MM.1S (cell line): ENCODE measurements at regions not wholly inside any gene's neighbourhood (a gene's known extent, or its start where the extent isn't known, plus 50 kb on each side); places are given as distances from the start of the nearest gene placed in this dataset.

Source experiments
- DNase-seq: peaks from one replicate; pipeline ENCODE4 v3.0.0-alpha.2; 2015
- H2AFZ ChIP-seq: fragments of 300-600 bp; sonication (generic); 2 replicates; pipeline ENCODE4 v1.6.0; 2016; ENCODE audit warnings: antibody characterized with exemption, low read length
- H3F3A ChIP-seq: fragments of 300-600 bp; sonication (generic); 2 replicates; pipeline ENCODE4 v1.6.1; 2016; ENCODE audit warnings: mild to moderate bottlenecking, antibody characterized with exemption, low read length, moderate library complexity, mixed read lengths; ENCODE audit not compliant: insufficient read depth
- H3K27ac ChIP-seq: fragments of 300-600 bp; sonication (generic); 2 replicates; pipeline ENCODE4 v1.5.1; 2016; ENCODE audit warnings: mild to moderate bottlenecking, low read length
- H3K27me3 ChIP-seq: fragments of 300-600 bp; sonication (generic); replicated peaks from 2 replicates; pipeline ENCODE4 v1.6.0; 2016; ENCODE audit warnings: low read length; ENCODE audit not compliant: insufficient read depth
- H3K36me3 ChIP-seq: fragments of 300-600 bp; sonication (generic); replicated peaks from 2 replicates; pipeline ENCODE4 v1.6.1; 2016; ENCODE audit warnings: mild to moderate bottlenecking, low read length, mixed read lengths; ENCODE audit not compliant: insufficient read depth
- H3K4me1 ChIP-seq: fragments of 300-600 bp; sonication (generic); 2 replicates; pipeline ENCODE4 v1.6.1; 2016; ENCODE audit warnings: low read length, mixed read lengths
- H3K4me2 ChIP-seq: fragments of 300-600 bp; sonication (generic); 2 replicates; pipeline ENCODE4 v1.6.0; 2016; ENCODE audit warnings: low read depth, low read length
- H3K4me3 ChIP-seq: fragments of 300-600 bp; sonication (generic); 2 replicates; pipeline ENCODE4 v1.5.1; 2016; ENCODE audit warnings: low read length, mixed read lengths
- H3K79me2 ChIP-seq: fragments of 300-600 bp; sonication (generic); 2 replicates; pipeline ENCODE4 v1.6.1; 2016; ENCODE audit warnings: mixed run types, low read length, mixed read lengths
- H3K9ac ChIP-seq: fragments of 300-600 bp; sonication (generic); 2 replicates; pipeline ENCODE4 v1.6.1; 2016; ENCODE audit warnings: low read length, mixed read lengths
- H3K9me2 ChIP-seq: fragments of 300-600 bp; sonication (generic); replicated peaks from 2 replicates; pipeline ENCODE4 v1.6.1; 2016; ENCODE audit warnings: mild to moderate bottlenecking, low read length, mixed read lengths; ENCODE audit not compliant: insufficient read depth
- H3K9me3 ChIP-seq: fragments of 300-600 bp; sonication (generic); replicated peaks from 2 replicates; pipeline ENCODE4 v1.6.1; 2016; ENCODE audit warnings: mild to moderate bottlenecking, low read length, mixed read lengths; ENCODE audit not compliant: insufficient read depth
- H4K20me1 ChIP-seq: fragments of 300-600 bp; sonication (generic); 2 replicates; pipeline ENCODE4 v1.6.1; 2016; ENCODE audit warnings: mild to moderate bottlenecking, low read length, moderate library complexity, mixed read lengths; ENCODE audit not compliant: insufficient read depth
- EZH2 ChIP-seq: fragments of 300-600 bp; sonication (generic); optimal IDR thresholded peaks from 2 replicates; pipeline ENCODE3; 2017; ENCODE audit warnings: low read depth, mild to moderate bottlenecking, antibody characterized with exemption, low read length, mixed read lengths
- EZH2phosphoT487 ChIP-seq: fragments of 300-600 bp; sonication (generic); IDR thresholded peaks from 2 replicates; pipeline ENCODE4 v1.6.1; 2018; ENCODE audit warnings: antibody characterized with exemption, low read length
- TF ChIP-seq, protein P1 (sequence below): fragments of 300-600 bp; sonication (generic); IDR thresholded peaks from 2 replicates; pipeline ENCODE4 v1.5.1; 2016; ENCODE audit warnings: antibody characterized with exemption, low read length, mixed read lengths

DNA sequence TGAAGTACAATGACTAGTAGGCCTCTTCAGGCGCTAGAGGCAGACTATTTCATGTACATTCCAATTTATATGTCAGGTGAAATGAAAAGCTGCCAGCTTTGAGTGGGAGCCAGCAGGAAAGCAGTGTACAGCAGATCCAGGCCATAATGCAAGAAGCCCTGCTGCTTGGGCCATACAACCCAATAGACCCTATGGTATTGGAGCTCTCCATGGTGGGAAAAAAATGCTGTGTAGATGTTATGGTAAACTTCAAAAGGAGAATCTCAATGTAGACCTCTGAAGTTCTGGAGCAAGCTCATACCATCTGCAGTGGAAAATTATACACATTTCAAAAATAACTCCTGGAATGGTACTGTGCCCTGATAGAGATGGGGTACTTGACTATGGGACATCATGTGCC is 71.5 kb upstream of the CD82 start:
- Histone ChIP-seq H3K9me3 (no peaks in the 10 kb centered on the region), H3K4me3 (no peak overlapping the region), H3F3A (no peaks in the 10 kb centered on the region), H3K4me2 (no peak overlapping the region), H4K20me1 (no peaks in the 10 kb centered on the region), H3K36me3 (no peaks in the 10 kb centered on the region), H2AFZ (no peak overlapping the region), H3K9me2 (no peaks in the 10 kb centered on the region), H3K27me3 (no peaks in the 10 kb centered on the region), H3K79me2 (no peaks in the 10 kb centered on the region), H3K9ac (no peak overlapping the region), H3K27ac (no peak overlapping the region), H3K4me1 (no peaks in the 10 kb centered on the region)
- DNase-seq: no peak
- TF ChIP-seq EZH2phosphoT487 (no peak), EZH2 (no peak)
- TF ChIP-seq, protein P1, sequence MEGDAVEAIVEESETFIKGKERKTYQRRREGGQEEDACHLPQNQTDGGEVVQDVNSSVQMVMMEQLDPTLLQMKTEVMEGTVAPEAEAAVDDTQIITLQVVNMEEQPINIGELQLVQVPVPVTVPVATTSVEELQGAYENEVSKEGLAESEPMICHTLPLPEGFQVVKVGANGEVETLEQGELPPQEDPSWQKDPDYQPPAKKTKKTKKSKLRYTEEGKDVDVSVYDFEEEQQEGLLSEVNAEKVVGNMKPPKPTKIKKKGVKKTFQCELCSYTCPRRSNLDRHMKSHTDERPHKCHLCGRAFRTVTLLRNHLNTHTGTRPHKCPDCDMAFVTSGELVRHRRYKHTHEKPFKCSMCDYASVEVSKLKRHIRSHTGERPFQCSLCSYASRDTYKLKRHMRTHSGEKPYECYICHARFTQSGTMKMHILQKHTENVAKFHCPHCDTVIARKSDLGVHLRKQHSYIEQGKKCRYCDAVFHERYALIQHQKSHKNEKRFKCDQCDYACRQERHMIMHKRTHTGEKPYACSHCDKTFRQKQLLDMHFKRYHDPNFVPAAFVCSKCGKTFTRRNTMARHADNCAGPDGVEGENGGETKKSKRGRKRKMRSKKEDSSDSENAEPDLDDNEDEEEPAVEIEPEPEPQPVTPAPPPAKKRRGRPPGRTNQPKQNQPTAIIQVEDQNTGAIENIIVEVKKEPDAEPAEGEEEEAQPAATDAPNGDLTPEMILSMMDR: no peak

DNA sequence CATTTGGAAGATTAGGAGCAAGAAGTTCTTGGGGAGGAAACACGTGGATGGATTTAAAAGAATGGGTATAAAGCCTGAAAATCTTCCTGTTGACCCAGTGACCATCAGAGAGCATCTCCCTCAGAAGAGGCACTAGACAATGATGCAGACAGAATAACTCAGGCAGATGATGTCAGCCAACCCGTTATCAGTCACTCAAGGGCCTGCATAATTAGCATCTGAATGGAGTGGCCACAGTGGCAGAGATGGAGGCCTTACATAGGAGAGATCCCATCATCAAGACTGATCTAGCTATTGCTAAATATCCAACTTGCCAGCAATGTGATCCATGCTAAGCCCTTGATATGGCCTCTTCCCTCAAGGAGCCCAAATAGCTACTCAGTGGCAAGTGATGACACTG is 70.7 kb upstream of the CD82 start:
- DNase-seq: no peak
- Histone ChIP-seq H3F3A (no peaks in the 10 kb centered on the region), H3K27ac (no peak overlapping the region), H3K4me3 (no peak overlapping the region), H3K36me3 (no peaks in the 10 kb centered on the region), H3K9me2 (no peaks in the 10 kb centered on the region), H3K9ac (no peak overlapping the region), H3K9me3 (no peaks in the 10 kb centered on the region), H3K4me2 (no peak overlapping the region), H2AFZ (no peak overlapping the region), H4K20me1 (no peaks in the 10 kb centered on the region), H3K27me3 (no peaks in the 10 kb centered on the region), H3K79me2 (no peaks in the 10 kb centered on the region), H3K4me1 (no peaks in the 10 kb centered on the region)
- TF ChIP-seq, protein P1: no peak
- no peak for TF ChIP-seq EZH2
- no peak for TF ChIP-seq EZH2phosphoT487

GRCh38 chr11:44496391-44496790 is 69.1 kb upstream of the CD82 start:
- H3K4me1 ChIP-seq: no peaks in the 10 kb centered on the region
- DNase-seq: no peak
- no peak overlapping the region for H3K9ac ChIP-seq
- no peak overlapping the region for H3K4me3 ChIP-seq
- no peaks in the 10 kb centered on the region for H3K36me3 ChIP-seq
- H3F3A ChIP-seq: no peaks in the 10 kb centered on the region
- H2AFZ ChIP-seq: no peak overlapping the region
- no peaks in the 10 kb centered on the region for H3K27me3 ChIP-seq
- TF ChIP-seq, protein P1: no peak
- TF ChIP-seq EZH2phosphoT487 (no peak), EZH2 (no peak)
- H3K9me2 ChIP-seq: no peaks in the 10 kb centered on the region
- no peaks in the 10 kb centered on the region for H3K9me3 ChIP-seq
- no peak overlapping the region for H3K4me2 ChIP-seq
- no peaks in the 10 kb centered on the region for H4K20me1 ChIP-seq
- H3K27ac ChIP-seq: no peak overlapping the region
- no peaks in the 10 kb centered on the region for H3K79me2 ChIP-seq
